Neural cell (in vitro differentiated cells): ENCODE measurements at regions not wholly inside any gene's neighbourhood (a gene's known extent, or its start where the extent isn't known, plus 50 kb on each side); places are given as distances from the start of the nearest gene placed in this dataset.

ENCODE experiments used
- H2AFZ ChIP-seq: fragments of 200-600, 300-800 bp; sonication (generic), shearing (Covaris generic); 2 replicates; pipeline ENCODE4 v1.6.0; 2014; ENCODE audit warnings: low read depth, mild to moderate bottlenecking, antibody characterized with exemption, low read length, moderate library complexity
- H3F3A ChIP-seq: fragments of 200-600 bp; shearing (Covaris generic); 2 replicates; pipeline ENCODE4 v1.6.1; 2016; ENCODE audit warnings: mild to moderate bottlenecking, moderate library complexity, mixed read lengths, antibody characterized with exemption, low read length; ENCODE audit not compliant: insufficient read depth, poor library complexity, severe bottlenecking
- H3K27ac ChIP-seq: fragments of 200-600, 300-800 bp; sonication (generic), shearing (Covaris generic); 2 replicates; pipeline ENCODE4 v1.5.1; 2014; ENCODE audit warnings: mild to moderate bottlenecking, low read length, moderate library complexity
- H3K27me3 ChIP-seq: fragments of 300-800, 200-600 bp; sonication (generic), shearing (Covaris generic); 2 replicates; pipeline ENCODE4 v1.6.0; 2014; ENCODE audit warnings: mild to moderate bottlenecking, low read depth, low read length, moderate library complexity; ENCODE audit not compliant: insufficient read depth
- H3K36me3 ChIP-seq: fragments of 300-800, 200-600 bp; sonication (generic), shearing (Covaris generic); 2 replicates; pipeline ENCODE4 v1.5.1; 2014; ENCODE audit warnings: mild to moderate bottlenecking, antibody characterized with exemption, low read length, moderate library complexity; ENCODE audit not compliant: insufficient read depth
- H3K4me2 ChIP-seq: fragments of 300-800, 200-600 bp; sonication (generic), shearing (Covaris generic); 2 replicates; pipeline ENCODE4 v1.6.0; 2014; ENCODE audit warnings: mild to moderate bottlenecking, low read length
- H3K4me3 ChIP-seq: fragments of 300-800, 200-600 bp; sonication (generic), shearing (Covaris generic); 2 replicates; pipeline ENCODE4 v1.5.1; 2014; ENCODE audit warnings: mild to moderate bottlenecking, low read length, moderate library complexity
- H3K79me2 ChIP-seq: fragments of 200-600 bp; shearing (Covaris generic); replicated peaks from 2 replicates; pipeline ENCODE4 v1.6.0; 2014; ENCODE audit warnings: mild to moderate bottlenecking, low read length, moderate library complexity; ENCODE audit not compliant: insufficient read depth
- H3K9ac ChIP-seq: fragments of 300-800, 200-600 bp; sonication (generic), shearing (Covaris generic); 2 replicates; pipeline ENCODE4 v1.6.1; 2016; ENCODE audit warnings: mild to moderate bottlenecking, low read length, mixed read lengths
- H3K9me2 ChIP-seq: fragments of 200-600 bp; shearing (Covaris generic); 2 replicates; pipeline ENCODE4 v1.6.1; 2016; ENCODE audit warnings: mild to moderate bottlenecking, low read length, mixed read lengths; ENCODE audit not compliant: insufficient read depth
- H3K9me3 ChIP-seq: fragments of 200-600, 300-800 bp; sonication (generic), shearing (Covaris generic); 2 replicates; pipeline ENCODE4 v1.6.1; 2016; ENCODE audit warnings: mild to moderate bottlenecking, mixed run types, low read length, moderate library complexity, mixed read lengths
- H4K20me1 ChIP-seq: fragments of 200-600 bp; shearing (Covaris generic); 2 replicates; pipeline ENCODE4 v1.6.1; 2016; ENCODE audit warnings: mild to moderate bottlenecking, mixed run types; ENCODE audit not compliant: insufficient read depth
- CTCF ChIP-seq: fragments of 450-650 bp; IDR thresholded peaks from 2 replicates; pipeline ENCODE4 v1.5.1; 2014; ENCODE audit warnings: antibody characterized with exemption, mild to moderate bottlenecking, moderate library complexity; ENCODE audit not compliant: poor library complexity, severe bottlenecking
- EP300 ChIP-seq: fragments of 450-650 bp; conservative IDR thresholded peaks from 2 replicates; pipeline ENCODE4 v1.6.1; 2014; ENCODE audit warnings: antibody characterized with exemption, mild to moderate bottlenecking, moderate library complexity; ENCODE audit not compliant: poor library complexity, severe bottlenecking
- EZH2 ChIP-seq: fragments of 200-600, 300-800 bp; shearing (Covaris generic), sonication (generic); IDR thresholded peaks from 2 replicates; pipeline ENCODE4 v1.6.1; 2014; ENCODE audit warnings: antibody characterized with exemption, low read length, borderline replicate concordance, mild to moderate bottlenecking; ENCODE audit not compliant: insufficient read depth, poor library complexity, severe bottlenecking
- MXI1 ChIP-seq: fragments of 450-650 bp; conservative IDR thresholded peaks from 2 replicates; pipeline ENCODE4 v1.6.1; 2014; ENCODE audit warnings: antibody characterized with exemption, mild to moderate bottlenecking; ENCODE audit not compliant: poor library complexity, severe bottlenecking
- POLR2AphosphoS5 ChIP-seq: IDR thresholded peaks from 2 replicates; pipeline ENCODE4 v1.6.1; 2012
- RAD21 ChIP-seq: fragments of 450-650 bp; conservative IDR thresholded peaks from 2 replicates; pipeline ENCODE4 v1.6.1; 2014; ENCODE audit warnings: antibody characterized with exemption, mild to moderate bottlenecking, moderate library complexity
- REST ChIP-seq: IDR thresholded peaks from 2 replicates; pipeline ENCODE4 v1.6.1; 2012; ENCODE audit warnings: borderline replicate concordance
- SMC3 ChIP-seq: fragments of 450-650 bp; conservative IDR thresholded peaks from 2 replicates; pipeline ENCODE4 v1.6.1; 2014; ENCODE audit warnings: antibody characterized with exemption, mild to moderate bottlenecking, moderate library complexity; ENCODE audit not compliant: poor library complexity
- TAF1 ChIP-seq: IDR thresholded peaks from 2 replicates; pipeline ENCODE4 v1.6.1; 2012; ENCODE audit warnings: low read depth

GRCh38 chr10:10665750-10666149, 351.9 kb upstream of the CELF2 start:
- no peaks in the 10 kb centered on the region for H4K20me1 ChIP-seq

GRCh38 chr10:10667466-10667865, 350.2 kb upstream of the CELF2 start:
- Histone ChIP-seq H3F3A (no peaks in the 10 kb centered on the region), H3K4me3 (no peak overlapping the region), H2AFZ (no peak overlapping the region), H3K9ac (no peak overlapping the region), H4K20me1 (no peaks in the 10 kb centered on the region), H3K9me2 (no peaks in the 10 kb centered on the region), H3K27ac (no peak overlapping the region), H3K36me3 (no peaks in the 10 kb centered on the region), H3K9me3 (no peaks in the 10 kb centered on the region), H3K27me3 (no peaks in the 10 kb centered on the region), H3K4me2 (no peak overlapping the region), H3K79me2 (no peaks in the 10 kb centered on the region)
- no peak for TF ChIP-seq TAF1
- TF ChIP-seq SMC3 = no peak

More at GRCh38 chr10:10665750-10666149, 351.9 kb upstream of the CELF2 start:
- Histone ChIP-seq H3K4me3 (no peak overlapping the region), H3K9ac (no peak overlapping the region), H3K27ac (no peak overlapping the region), H3K27me3 (no peaks in the 10 kb centered on the region), H3K79me2 (no peaks in the 10 kb centered on the region), H3K36me3 (no peaks in the 10 kb centered on the region), H2AFZ (no peak overlapping the region), H3K9me2 (no peaks in the 10 kb centered on the region), H3K9me3 (no peaks in the 10 kb centered on the region), H3F3A (no peaks in the 10 kb centered on the region), H3K4me2 (no peak overlapping the region)
- TF ChIP-seq TAF1 (no peak), MXI1 (no peak), EP300 (no peak), RAD21 (no peak), POLR2AphosphoS5 (no peak), REST (no peak), EZH2 (no peak), SMC3 (no peak), CTCF (no peak)

- Histone ChIP-seq H3K4me3 (no peak overlapping the region), H3K79me2 (no peaks in the 10 kb centered on the region), H3K4me2 (no peak overlapping the region), H3K27ac (no peak overlapping the region), H3K9me3 (no peaks in the 10 kb centered on the region), H3K27me3 (no peaks in the 10 kb centered on the region), H2AFZ (no peak overlapping the region), H3F3A (no peaks in the 10 kb centered on the region), H3K36me3 (no peaks in the 10 kb centered on the region), H3K9ac (no peak overlapping the region), H3K9me2 (no peaks in the 10 kb centered on the region), H4K20me1 (no peaks in the 10 kb centered on the region)
- TF ChIP-seq EP300 (no peak), MXI1 (no peak), REST (no peak), TAF1 (no peak), RAD21 (no peak), CTCF (no peak), POLR2AphosphoS5 (no peak), SMC3 (no peak), EZH2 (no peak)
These were observed 340.7 kb upstream of the CELF2 start for GRCh38 chr10:10676972-10677371.
